Uterus (tissue), 2 donors: ENCODE measurements at regions not wholly inside any gene's neighbourhood (a gene's known extent, or its start where the extent isn't known, plus 50 kb on each side); places are given as distances from the start of the nearest gene placed in this dataset.

Experiments used
- POLR2A ChIP-seq, 2 donors: fragments of 450-650 bp; IDR thresholded peaks; one replicate each; pipeline ENCODE4 v1.6.1; 2016; ENCODE audit warnings: antibody characterized with exemption in 2 of 2, mild to moderate bottlenecking in 1 of 2, moderate library complexity in 1 of 2
- TF ChIP-seq, protein P1 (sequence below), 4 experiments: fragments of 200-600 bp in 2 of 4; fragments of 450-650 bp in 2 of 4; sonication (generic) in 2 of 4; IDR thresholded peaks; one replicate each; pipeline ENCODE4 v1.5.1; 2016 to 2019; ENCODE audit warnings: antibody characterized with exemption in 4 of 4, mild to moderate bottlenecking in 2 of 4, moderate library complexity in 1 of 4

DNA sequence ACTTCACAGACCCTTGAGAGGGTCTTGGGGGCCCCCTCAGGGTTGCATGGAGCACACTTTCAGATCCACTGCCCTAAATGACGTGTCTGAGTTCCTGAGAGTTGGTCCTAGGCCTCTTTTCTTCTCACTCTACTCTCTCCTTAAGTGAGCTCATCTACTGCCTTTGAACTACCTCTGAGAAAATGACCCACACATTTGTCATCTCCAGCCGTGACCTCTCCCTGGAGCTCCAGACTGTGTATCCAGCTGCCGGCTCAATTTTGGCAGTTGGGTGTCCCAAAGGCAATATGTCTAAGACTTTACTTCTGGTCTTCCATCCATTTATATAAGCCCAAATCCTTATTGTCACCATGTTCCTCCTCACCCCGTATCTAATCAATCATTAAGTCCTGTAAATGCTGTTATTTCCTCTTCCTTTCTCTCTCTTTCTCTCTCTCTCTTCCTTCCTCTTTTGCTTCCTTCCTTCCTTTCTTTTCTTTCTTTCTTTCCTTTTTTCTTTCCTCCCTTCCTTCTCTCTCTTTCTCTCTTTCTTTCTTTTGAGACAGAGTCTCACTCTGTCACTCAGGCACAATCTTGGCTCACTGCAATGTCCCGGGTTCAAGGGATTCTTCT is 51.2 kb upstream of the HSPA9 start:
- TF ChIP-seq, protein P1, sequence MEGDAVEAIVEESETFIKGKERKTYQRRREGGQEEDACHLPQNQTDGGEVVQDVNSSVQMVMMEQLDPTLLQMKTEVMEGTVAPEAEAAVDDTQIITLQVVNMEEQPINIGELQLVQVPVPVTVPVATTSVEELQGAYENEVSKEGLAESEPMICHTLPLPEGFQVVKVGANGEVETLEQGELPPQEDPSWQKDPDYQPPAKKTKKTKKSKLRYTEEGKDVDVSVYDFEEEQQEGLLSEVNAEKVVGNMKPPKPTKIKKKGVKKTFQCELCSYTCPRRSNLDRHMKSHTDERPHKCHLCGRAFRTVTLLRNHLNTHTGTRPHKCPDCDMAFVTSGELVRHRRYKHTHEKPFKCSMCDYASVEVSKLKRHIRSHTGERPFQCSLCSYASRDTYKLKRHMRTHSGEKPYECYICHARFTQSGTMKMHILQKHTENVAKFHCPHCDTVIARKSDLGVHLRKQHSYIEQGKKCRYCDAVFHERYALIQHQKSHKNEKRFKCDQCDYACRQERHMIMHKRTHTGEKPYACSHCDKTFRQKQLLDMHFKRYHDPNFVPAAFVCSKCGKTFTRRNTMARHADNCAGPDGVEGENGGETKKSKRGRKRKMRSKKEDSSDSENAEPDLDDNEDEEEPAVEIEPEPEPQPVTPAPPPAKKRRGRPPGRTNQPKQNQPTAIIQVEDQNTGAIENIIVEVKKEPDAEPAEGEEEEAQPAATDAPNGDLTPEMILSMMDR (IDR thresholded peaks at IDR 0.05): no peak
- no peak for TF ChIP-seq POLR2A (IDR thresholded peaks at IDR 0.05)
